Adrenal gland (tissue), 5 donors: ENCODE measurements at regions not wholly inside any gene's neighbourhood (a gene's known extent, or its start where the extent isn't known, plus 50 kb on each side); places are given as distances from the start of the nearest gene placed in this dataset.

Experiments used
- CTCF ChIP-seq, 6 experiments: fragments of 450-650 bp in 4 of 6; fragments of 200-600 bp in 2 of 6; sonication (generic) in 1 of 6; IDR thresholded peaks; 1 replicate in 5 of 6; 2 replicates in 1 of 6; pipeline versions ENCODE4 v1.5.1 to v1.8.0; 2016 to 2021; ENCODE audit warnings: antibody characterized with exemption in 6 of 6, mild to moderate bottlenecking in 2 of 6, moderate library complexity in 1 of 6
- POLR2A ChIP-seq, 2 donors: fragments of 450-650 bp; IDR thresholded peaks; one replicate each; pipeline ENCODE4 v1.6.1; 2017; ENCODE audit warnings: antibody characterized with exemption in 2 of 2, mild to moderate bottlenecking in 2 of 2, moderate library complexity in 1 of 2
- donor health status: DM: no; HTN: no; CAD: no.

GRCh38 chr12:89932954-89933353, 224.3 kb upstream of the ATP2B1 start:
- no peak for TF ChIP-seq CTCF (IDR thresholded peaks at IDR 0.05)
- no peak for TF ChIP-seq POLR2A (IDR thresholded peaks at IDR 0.05)
